ENCODE measurements at regions not wholly inside any gene's neighbourhood (a gene's known extent, or its start where the extent isn't known, plus 50 kb on each side); places are given as distances from the start of the nearest gene placed in this dataset.

GRCh38 chr5:27276119-27276518 is 237.7 kb upstream of the CDH9 start:
- TF ChIP-seq TAF1 (IDR thresholded peaks at IDR 0.05; ENCODE audit: low read depth) = no peak
- TF ChIP-seq EGR1 (IDR thresholded peaks at IDR 0.05) = no peak
- TF ChIP-seq RAD21 (IDR thresholded peaks at IDR 0.05; ENCODE audit: low read depth) = no peak
- no peak for TF ChIP-seq YY1 (IDR thresholded peaks at IDR 0.05; ENCODE audit: low read depth)
- no peak for TF ChIP-seq FOXM1 (IDR thresholded peaks at IDR 0.05; ENCODE audit: borderline replicate concordance, low read depth)
- TF ChIP-seq NFIC (IDR thresholded peaks at IDR 0.05) = no peak
- no peak for TF ChIP-seq EP300 (IDR thresholded peaks at IDR 0.05; ENCODE audit: borderline replicate concordance)
- no peak for TF ChIP-seq CREB1 (IDR thresholded peaks at IDR 0.05; ENCODE audit: low read depth)
- no peak for TF ChIP-seq MAX (IDR thresholded peaks at IDR 0.05)
- no peak for TF ChIP-seq TCF12 (IDR thresholded peaks at IDR 0.05; ENCODE audit: low read depth)
- TF ChIP-seq ZBTB7A (IDR thresholded peaks at IDR 0.05; ENCODE audit: low read depth) = no peak
- TF ChIP-seq, protein P1, sequence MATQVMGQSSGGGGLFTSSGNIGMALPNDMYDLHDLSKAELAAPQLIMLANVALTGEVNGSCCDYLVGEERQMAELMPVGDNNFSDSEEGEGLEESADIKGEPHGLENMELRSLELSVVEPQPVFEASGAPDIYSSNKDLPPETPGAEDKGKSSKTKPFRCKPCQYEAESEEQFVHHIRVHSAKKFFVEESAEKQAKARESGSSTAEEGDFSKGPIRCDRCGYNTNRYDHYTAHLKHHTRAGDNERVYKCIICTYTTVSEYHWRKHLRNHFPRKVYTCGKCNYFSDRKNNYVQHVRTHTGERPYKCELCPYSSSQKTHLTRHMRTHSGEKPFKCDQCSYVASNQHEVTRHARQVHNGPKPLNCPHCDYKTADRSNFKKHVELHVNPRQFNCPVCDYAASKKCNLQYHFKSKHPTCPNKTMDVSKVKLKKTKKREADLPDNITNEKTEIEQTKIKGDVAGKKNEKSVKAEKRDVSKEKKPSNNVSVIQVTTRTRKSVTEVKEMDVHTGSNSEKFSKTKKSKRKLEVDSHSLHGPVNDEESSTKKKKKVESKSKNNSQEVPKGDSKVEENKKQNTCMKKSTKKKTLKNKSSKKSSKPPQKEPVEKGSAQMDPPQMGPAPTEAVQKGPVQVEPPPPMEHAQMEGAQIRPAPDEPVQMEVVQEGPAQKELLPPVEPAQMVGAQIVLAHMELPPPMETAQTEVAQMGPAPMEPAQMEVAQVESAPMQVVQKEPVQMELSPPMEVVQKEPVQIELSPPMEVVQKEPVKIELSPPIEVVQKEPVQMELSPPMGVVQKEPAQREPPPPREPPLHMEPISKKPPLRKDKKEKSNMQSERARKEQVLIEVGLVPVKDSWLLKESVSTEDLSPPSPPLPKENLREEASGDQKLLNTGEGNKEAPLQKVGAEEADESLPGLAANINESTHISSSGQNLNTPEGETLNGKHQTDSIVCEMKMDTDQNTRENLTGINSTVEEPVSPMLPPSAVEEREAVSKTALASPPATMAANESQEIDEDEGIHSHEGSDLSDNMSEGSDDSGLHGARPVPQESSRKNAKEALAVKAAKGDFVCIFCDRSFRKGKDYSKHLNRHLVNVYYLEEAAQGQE (IDR thresholded peaks at IDR 0.05; ENCODE audit: low read depth) = no peak
- TF ChIP-seq CEBPB (IDR thresholded peaks at IDR 0.05) = no peak
- no peak for TF ChIP-seq TEAD4 (IDR thresholded peaks at IDR 0.05)

All from Ishikawa (cell line).